SU-DHL-6 (cell line): ENCODE measurements at regions not wholly inside any gene's neighbourhood (a gene's known extent, or its start where the extent isn't known, plus 50 kb on each side); places are given as distances from the start of the nearest gene placed in this dataset.

ENCODE experiments used
- EZH2phosphoT487 ChIP-seq: fragments of 200-600 bp; sonication (generic), shearing (Covaris generic); conservative IDR thresholded peaks from 2 replicates; pipeline ENCODE4 v1.6.1; 2018; ENCODE audit warnings: mild to moderate bottlenecking, antibody characterized with exemption, low read length, moderate library complexity, mixed read lengths
- TF ChIP-seq, protein P1 (sequence below): fragments of 200-600 bp; sonication (generic); IDR thresholded peaks from one replicate; pipeline ENCODE4 v1.5.1; 2017; ENCODE audit warnings: antibody characterized with exemption, mild to moderate bottlenecking, low read length, moderate library complexity; ENCODE audit not compliant: insufficient read depth, poor library complexity, severe bottlenecking

- TF ChIP-seq, protein P1, sequence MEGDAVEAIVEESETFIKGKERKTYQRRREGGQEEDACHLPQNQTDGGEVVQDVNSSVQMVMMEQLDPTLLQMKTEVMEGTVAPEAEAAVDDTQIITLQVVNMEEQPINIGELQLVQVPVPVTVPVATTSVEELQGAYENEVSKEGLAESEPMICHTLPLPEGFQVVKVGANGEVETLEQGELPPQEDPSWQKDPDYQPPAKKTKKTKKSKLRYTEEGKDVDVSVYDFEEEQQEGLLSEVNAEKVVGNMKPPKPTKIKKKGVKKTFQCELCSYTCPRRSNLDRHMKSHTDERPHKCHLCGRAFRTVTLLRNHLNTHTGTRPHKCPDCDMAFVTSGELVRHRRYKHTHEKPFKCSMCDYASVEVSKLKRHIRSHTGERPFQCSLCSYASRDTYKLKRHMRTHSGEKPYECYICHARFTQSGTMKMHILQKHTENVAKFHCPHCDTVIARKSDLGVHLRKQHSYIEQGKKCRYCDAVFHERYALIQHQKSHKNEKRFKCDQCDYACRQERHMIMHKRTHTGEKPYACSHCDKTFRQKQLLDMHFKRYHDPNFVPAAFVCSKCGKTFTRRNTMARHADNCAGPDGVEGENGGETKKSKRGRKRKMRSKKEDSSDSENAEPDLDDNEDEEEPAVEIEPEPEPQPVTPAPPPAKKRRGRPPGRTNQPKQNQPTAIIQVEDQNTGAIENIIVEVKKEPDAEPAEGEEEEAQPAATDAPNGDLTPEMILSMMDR = no peak
- no peak for TF ChIP-seq EZH2phosphoT487
Observed at GRCh38 chr4:178344096-178344495, 901.9 kb upstream of the AGA start.
